ENCODE measurements at regions not wholly inside any gene's neighbourhood (a gene's known extent, or its start where the extent isn't known, plus 50 kb on each side); places are given as distances from the start of the nearest gene placed in this dataset.

DNA sequence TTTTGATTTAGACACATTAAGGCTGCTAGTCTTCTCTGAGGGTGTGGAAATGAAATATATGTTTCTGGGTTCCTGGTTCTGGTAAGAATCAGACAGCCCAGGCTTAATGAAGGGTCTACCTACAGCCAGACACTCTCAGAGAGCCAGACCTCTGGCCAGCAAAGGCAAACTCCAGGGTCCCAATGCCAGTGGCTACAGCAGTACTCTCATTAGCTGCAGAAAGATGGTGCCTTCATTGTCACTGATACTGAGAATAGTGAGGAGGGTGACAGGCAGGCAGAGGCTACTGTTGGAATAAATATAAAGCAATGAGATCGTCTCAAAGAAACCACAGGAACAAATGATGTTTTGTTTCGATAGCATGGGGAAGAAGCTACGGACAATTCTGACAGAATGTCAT is 437.6 kb downstream of the GPM6A start:
- DNase-seq (ENCODE audit: low read depth), result no peak
- Histone ChIP-seq H3K27me3 (ENCODE audit: control insufficient read depth, insufficient read depth, low read length) (no peaks in the 10 kb centered on the region), H3K4me3 (ENCODE audit: low read depth, low read length) (no peak overlapping the region), H3K36me3 (ENCODE audit: control insufficient read depth, insufficient read depth, low read length) (no peaks in the 10 kb centered on the region)
- TF ChIP-seq, protein P1, sequence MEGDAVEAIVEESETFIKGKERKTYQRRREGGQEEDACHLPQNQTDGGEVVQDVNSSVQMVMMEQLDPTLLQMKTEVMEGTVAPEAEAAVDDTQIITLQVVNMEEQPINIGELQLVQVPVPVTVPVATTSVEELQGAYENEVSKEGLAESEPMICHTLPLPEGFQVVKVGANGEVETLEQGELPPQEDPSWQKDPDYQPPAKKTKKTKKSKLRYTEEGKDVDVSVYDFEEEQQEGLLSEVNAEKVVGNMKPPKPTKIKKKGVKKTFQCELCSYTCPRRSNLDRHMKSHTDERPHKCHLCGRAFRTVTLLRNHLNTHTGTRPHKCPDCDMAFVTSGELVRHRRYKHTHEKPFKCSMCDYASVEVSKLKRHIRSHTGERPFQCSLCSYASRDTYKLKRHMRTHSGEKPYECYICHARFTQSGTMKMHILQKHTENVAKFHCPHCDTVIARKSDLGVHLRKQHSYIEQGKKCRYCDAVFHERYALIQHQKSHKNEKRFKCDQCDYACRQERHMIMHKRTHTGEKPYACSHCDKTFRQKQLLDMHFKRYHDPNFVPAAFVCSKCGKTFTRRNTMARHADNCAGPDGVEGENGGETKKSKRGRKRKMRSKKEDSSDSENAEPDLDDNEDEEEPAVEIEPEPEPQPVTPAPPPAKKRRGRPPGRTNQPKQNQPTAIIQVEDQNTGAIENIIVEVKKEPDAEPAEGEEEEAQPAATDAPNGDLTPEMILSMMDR (IDR thresholded peaks at IDR 0.05; ENCODE audit: insufficient read depth, low read length, poor library complexity, severe bottlenecking), result no peak

DNA sequence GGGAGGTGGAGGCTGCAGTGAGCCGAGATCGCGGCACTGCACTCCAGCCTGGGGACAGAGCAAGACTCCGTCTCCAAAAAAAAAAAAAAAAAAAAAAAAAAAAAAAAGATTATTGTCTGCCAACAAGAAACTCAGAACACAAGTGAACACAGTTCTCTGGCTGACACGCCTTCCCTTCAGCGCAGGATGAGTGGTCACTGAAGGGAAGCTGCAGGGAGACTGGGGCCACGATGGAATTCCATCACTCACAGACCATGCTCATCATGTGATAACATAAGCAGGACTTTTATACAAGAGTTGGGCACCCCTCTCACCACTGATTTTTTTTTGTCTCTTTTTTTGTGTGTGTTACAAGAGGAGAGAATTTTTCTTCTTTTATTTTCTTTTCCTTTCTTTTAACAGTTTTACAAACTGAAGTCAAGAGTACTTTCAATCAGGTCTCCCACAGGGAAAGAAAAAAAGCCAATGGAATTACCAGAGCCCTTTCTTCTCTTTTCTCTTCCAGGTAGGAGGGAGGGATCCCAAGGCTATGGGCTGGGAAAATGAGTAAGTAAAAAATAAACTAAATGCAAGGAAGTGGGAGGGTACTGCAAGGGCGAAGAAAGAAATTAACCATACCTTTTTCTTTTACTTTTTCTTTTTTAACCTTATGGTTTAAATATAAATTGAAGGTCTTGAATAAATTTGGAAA is 435.6 kb downstream of the GPM6A start:
- H3K4me3 ChIP-seq (ENCODE audit: low read depth, low read length), result no peak overlapping the region
- H3K27me3 ChIP-seq (ENCODE audit: control insufficient read depth, insufficient read depth, low read length), result no peaks in the 10 kb centered on the region
- TF ChIP-seq, protein P1 (IDR thresholded peaks at IDR 0.05; ENCODE audit: insufficient read depth, low read length, poor library complexity, severe bottlenecking), result no peak
- no peak for DNase-seq (ENCODE audit: low read depth)
- H3K36me3 ChIP-seq (ENCODE audit: control insufficient read depth, insufficient read depth, low read length), result no peaks in the 10 kb centered on the region

DNA sequence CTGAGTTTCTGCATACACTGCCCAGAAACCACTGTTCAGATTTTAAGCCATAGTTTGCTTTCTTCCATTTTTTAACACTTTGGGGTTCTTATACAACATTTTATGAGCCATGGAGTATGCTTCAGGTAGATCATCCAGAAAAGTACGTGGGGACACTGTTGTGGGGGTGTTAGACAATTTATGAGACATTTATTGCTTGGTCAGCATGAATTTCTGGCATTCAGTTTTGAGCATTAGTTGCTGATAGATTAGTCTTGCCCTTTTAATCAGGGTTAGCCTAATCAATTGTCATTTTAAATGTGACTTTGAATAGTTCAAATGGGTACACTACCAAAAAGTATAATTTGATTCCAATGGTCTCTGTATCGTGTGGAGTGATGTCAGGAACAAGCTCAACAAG is 434.9 kb downstream of the GPM6A start:
- no peak for DNase-seq (ENCODE audit: low read depth)
- H3K4me3 ChIP-seq (ENCODE audit: low read depth, low read length), result no peak overlapping the region
- no peaks in the 10 kb centered on the region for H3K27me3 ChIP-seq (ENCODE audit: control insufficient read depth, insufficient read depth, low read length)
- H3K36me3 ChIP-seq (ENCODE audit: control insufficient read depth, insufficient read depth, low read length), result no peaks in the 10 kb centered on the region
- TF ChIP-seq, protein P1 (IDR thresholded peaks at IDR 0.05; ENCODE audit: insufficient read depth, low read length, poor library complexity, severe bottlenecking), result no peak

DNA sequence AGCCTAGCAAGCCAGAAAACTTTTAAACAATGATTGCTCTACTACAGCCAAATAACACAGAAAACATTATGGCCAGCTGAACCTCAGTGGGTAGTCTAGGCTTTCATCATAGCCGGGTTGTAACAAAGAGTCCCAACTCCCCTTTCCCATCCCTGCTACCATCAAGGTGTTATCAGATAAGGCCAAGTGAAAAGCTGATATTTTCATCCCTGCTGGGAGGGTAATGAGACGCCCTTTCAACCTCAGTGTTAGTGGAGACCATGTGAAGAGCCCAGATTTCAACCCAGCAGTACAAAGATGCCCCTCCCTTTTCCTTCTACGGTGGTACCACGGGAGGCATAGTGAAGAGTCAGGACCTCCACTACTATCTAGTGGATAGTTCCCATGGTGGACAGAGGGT is 433.7 kb downstream of the GPM6A start:
- Histone ChIP-seq H3K4me3 (ENCODE audit: low read depth, low read length) (no peak overlapping the region), H3K36me3 (ENCODE audit: control insufficient read depth, insufficient read depth, low read length) (no peaks in the 10 kb centered on the region), H3K27me3 (ENCODE audit: control insufficient read depth, insufficient read depth, low read length) (no peaks in the 10 kb centered on the region)
- TF ChIP-seq, protein P1 (IDR thresholded peaks at IDR 0.05; ENCODE audit: insufficient read depth, low read length, poor library complexity, severe bottlenecking), result no peak
- no peak for DNase-seq (ENCODE audit: low read depth)

DNA sequence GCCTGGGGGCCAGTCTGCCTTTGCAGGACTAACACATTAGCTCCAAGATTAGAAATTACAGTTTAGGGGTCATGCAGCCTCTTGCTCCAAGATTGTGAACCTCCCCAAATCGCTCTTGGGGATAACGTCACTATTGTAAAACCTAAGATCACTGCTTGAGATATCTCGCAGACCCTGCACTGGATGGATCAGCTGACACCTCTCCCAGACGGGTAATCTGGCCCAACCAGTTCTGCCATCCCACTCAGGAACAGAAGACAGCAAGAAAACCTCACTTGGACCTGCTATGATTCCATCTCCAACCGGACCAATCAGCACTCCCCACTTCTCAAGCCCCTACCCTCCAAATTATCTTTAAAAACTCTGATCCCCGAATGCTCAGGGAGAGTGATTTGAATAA is 431.2 kb downstream of the GPM6A start:
- Histone ChIP-seq H3K27me3 (ENCODE audit: control insufficient read depth, insufficient read depth, low read length) (no peaks in the 10 kb centered on the region), H3K4me3 (ENCODE audit: low read depth, low read length) (no peak overlapping the region), H3K36me3 (ENCODE audit: control insufficient read depth, insufficient read depth, low read length) (no peaks in the 10 kb centered on the region)
- no peak for DNase-seq (ENCODE audit: low read depth)
- TF ChIP-seq, protein P1 (IDR thresholded peaks at IDR 0.05; ENCODE audit: insufficient read depth, low read length, poor library complexity, severe bottlenecking), result no peak

DNA sequence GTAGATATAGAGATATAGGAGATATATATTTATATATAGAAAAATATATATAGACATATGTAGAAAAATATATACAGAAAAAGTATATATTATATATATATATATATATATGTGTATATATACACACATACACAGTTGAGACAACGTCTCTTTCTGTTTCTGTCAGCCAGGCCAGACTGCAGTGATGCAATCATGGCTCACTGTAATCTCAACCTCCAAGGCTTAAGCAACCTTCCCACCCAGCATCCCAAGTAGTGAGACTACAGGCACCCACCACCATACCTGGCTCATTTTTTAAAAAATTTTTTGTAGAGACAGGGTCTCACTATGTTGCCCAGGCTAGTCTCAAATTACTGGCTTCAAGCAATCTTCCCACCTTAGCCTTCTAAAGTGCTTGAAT is 426.3 kb downstream of the GPM6A start:
- Histone ChIP-seq H3K27me3 (ENCODE audit: control insufficient read depth, insufficient read depth, low read length) (no peaks in the 10 kb centered on the region), H3K4me3 (ENCODE audit: low read depth, low read length) (no peak overlapping the region), H3K36me3 (ENCODE audit: control insufficient read depth, insufficient read depth, low read length) (no peaks in the 10 kb centered on the region)
- no peak for DNase-seq (ENCODE audit: low read depth)
- TF ChIP-seq, protein P1 (IDR thresholded peaks at IDR 0.05; ENCODE audit: insufficient read depth, low read length, poor library complexity, severe bottlenecking), result no peak

All from kidney epithelial cell (primary cell).